GM13977 (cell line): ENCODE measurements at regions not wholly inside any gene's neighbourhood (a gene's known extent, or its start where the extent isn't known, plus 50 kb on each side); places are given as distances from the start of the nearest gene placed in this dataset.

Experiments used
- DNase-seq: peaks from one replicate; pipeline ENCODE4 v3.0.0; 2012; ENCODE audit warnings: low spot score
- CTCF ChIP-seq: IDR thresholded peaks from 2 replicates; pipeline ENCODE4 v1.5.1; 2012; ENCODE audit warnings: mild to moderate bottlenecking, control low read depth; ENCODE audit not compliant: insufficient read depth; ENCODE audit errors: extremely low read depth, missing control alignments
- in situ Hi-C: fragments of 300-500 bp; cut with MboI; formaldehyde crosslinking; loops from one replicate; pipeline ENCODE4 v1.12.0; 2022; ENCODE audit warnings: low sequenced_read_pairs, low pct_unique_long_range_greater_than_20kb, mixed read lengths, inconsistent platforms; ENCODE audit not compliant: unreplicated experiment

GRCh38 chr7:34452363-34452762 lies 205.7 kb upstream of the NPSR1 start:
- TF ChIP-seq CTCF = no peak
- in situ Hi-C loops = no loop called here
- DNase-seq = no peak

- no peak for TF ChIP-seq CTCF
- no peak for DNase-seq
- in situ Hi-C loops = no loop called here
These were observed 204.9 kb upstream of the NPSR1 start for GRCh38 chr7:34453150-34453549.

- in situ Hi-C loops = no loop called here
- no peak for DNase-seq
- TF ChIP-seq CTCF = no peak
These were observed 203.6 kb upstream of the NPSR1 start for GRCh38 chr7:34454381-34454780.

GRCh38 chr7:34457329-34457728 lies 200.7 kb upstream of the NPSR1 start:
- TF ChIP-seq CTCF = no peak
- DNase-seq = no peak
- in situ Hi-C loops = no loop called here

GRCh38 chr7:34463830-34464229 lies 194.2 kb upstream of the NPSR1 start:
- in situ Hi-C loops = no loop called here
- no peak for DNase-seq
- no peak for TF ChIP-seq CTCF

- no peak for DNase-seq
- TF ChIP-seq CTCF = no peak
- in situ Hi-C loops = no loop called here
These were observed 186.2 kb upstream of the NPSR1 start for GRCh38 chr7:34471844-34472243.

GRCh38 chr7:34486371-34486770 lies 171.6 kb upstream of the NPSR1 start:
- no peak for DNase-seq
- no peak for TF ChIP-seq CTCF
- in situ Hi-C loops = no loop called here
